ENCODE measurements at regions not wholly inside any gene's neighbourhood (a gene's known extent, or its start where the extent isn't known, plus 50 kb on each side); places are given as distances from the start of the nearest gene placed in this dataset.
"Not testable (repeated sequence)": the region's sequence is repeated elsewhere in the genome, so short reads cannot be mapped to it uniquely, and the experiment has no call there.

DNA sequence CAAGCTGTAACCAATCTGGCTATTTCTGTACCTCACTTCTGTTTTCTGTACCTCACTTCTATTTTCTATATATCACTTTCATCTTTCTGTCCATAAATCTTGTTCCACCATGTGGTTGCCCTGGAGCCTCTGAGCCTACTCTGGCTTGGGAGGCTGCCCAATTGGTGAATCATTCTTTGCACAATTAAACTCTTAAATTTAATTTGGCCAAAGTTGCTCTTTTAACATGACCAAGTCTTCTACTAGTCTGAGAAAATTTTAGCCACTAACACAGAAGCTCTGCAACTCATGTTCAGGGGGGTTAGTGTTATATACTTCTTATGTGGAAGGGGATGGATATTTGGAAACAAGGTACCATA is 503.5 kb downstream of the KIF20B start:
- Mint-ChIP-seq H3K27me3 (ENCODE audit: low read depth) (no peaks in the 10 kb centered on the region), H3K36me3 (ENCODE audit: low read depth) (no peaks in the 10 kb centered on the region), H3K27ac (no peak overlapping the region), H3K4me3 (no peak overlapping the region), H3K9me3 (no peaks in the 10 kb centered on the region), H3K4me1 (ENCODE audit: low read depth) (no peaks in the 10 kb centered on the region)

DNA sequence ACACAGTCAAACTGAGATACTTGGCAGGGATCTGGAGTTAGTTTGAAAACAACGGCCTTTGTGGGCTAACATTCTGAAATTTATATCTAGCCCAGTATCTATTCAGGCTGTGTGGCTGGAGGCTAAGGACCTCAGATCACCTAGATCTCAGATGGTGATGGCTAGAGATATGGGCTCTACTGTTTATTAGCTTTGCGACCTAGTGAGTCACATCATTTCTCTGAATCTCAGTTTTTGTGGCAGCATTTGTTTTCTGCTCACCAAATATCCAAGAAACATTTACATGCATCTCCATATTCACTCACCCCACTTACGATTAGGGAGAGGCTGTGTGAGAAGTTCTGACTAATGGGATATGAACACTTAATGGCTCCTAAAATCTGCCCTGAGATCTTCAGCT is 503.9 kb downstream of the KIF20B start:
- Mint-ChIP-seq H3K27me3 (ENCODE audit: low read depth) (no peaks in the 10 kb centered on the region), H3K36me3 (ENCODE audit: low read depth) (no peaks in the 10 kb centered on the region), H3K4me3 (no peak overlapping the region), H3K27ac (no peak overlapping the region), H3K4me1 (ENCODE audit: low read depth) (no peaks in the 10 kb centered on the region), H3K9me3 (no peaks in the 10 kb centered on the region)

DNA sequence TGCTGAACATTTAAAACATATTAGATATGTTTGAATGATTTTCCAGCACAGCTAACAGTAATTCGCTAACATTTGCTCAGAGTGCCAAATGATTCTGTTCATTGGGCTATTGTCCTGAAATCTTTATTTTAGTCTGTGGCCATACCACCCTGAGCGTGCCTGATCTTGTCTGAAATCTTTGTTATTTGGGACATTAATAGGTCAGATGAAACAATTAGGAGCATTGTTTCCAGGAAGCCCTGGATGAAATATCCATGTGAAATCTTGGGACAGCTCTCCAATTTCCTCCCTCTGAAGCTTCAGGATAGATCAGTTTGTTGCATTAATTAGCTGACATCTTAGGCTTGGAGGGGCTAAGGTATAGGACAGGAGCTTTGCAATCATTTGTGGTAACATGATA is 512.0 kb downstream of the KIF20B start:
- Mint-ChIP-seq H3K27me3 (ENCODE audit: low read depth) (no peaks in the 10 kb centered on the region), H3K4me3 (no peak overlapping the region), H3K36me3 (ENCODE audit: low read depth) (no peaks in the 10 kb centered on the region), H3K27ac (no peak overlapping the region), H3K4me1 (ENCODE audit: low read depth) (no peaks in the 10 kb centered on the region), H3K9me3 (no peaks in the 10 kb centered on the region)

DNA sequence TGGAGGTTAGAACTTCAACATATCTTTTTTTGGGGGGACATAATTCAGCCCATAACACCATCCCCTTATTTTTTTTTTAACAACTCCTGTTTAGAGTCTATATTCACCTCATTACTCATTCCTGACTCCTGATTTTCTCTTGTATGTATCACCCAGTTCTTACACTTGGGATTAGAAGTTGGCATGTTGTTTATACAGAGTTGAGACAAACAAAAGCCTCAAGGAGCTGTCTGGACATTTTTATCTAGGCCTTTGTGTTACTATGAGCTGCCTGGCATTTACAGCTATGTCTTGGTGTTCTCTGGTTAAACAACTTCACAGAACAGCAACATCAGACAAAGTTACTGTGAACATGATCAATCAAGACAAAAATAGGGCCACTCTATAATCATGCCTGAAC is 517.5 kb downstream of the KIF20B start:
- Mint-ChIP-seq H3K4me3 (no peak overlapping the region), H3K9me3 (no peaks in the 10 kb centered on the region), H3K36me3 (ENCODE audit: low read depth) (no peaks in the 10 kb centered on the region), H3K4me1 (ENCODE audit: low read depth) (no peaks in the 10 kb centered on the region), H3K27me3 (ENCODE audit: low read depth) (no peaks in the 10 kb centered on the region), H3K27ac (no peak overlapping the region)

DNA sequence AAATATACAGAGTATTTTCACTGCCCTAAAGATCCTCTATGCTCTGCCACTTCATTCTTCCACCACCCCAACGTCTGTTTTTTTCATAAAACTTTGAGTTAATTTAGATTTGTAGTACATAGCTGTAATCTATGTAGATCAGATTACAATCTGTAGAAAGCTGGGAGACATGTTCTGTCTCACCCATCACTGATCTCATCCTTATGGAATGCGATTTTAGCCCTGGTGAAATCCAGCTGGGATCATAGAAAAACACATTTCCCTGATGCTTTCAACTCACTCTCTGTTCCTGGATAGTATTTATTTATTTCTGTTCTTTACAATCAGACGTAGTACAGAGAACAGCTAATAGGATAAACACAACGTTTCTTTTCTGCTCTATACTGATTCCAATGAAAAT is 521.0 kb downstream of the KIF20B start:
- H3K4me3 Mint-ChIP-seq, result no peak overlapping the region
- H3K36me3 Mint-ChIP-seq (ENCODE audit: low read depth), result no peaks in the 10 kb centered on the region
- H3K27me3 Mint-ChIP-seq (ENCODE audit: low read depth), result no peaks in the 10 kb centered on the region
- H3K9me3 Mint-ChIP-seq, result no peaks in the 10 kb centered on the region
- no peak overlapping the region for H3K27ac Mint-ChIP-seq
- peaks cover 3% of the 10 kb centered on the region for H3K4me1 Mint-ChIP-seq (ENCODE audit: low read depth)

DNA sequence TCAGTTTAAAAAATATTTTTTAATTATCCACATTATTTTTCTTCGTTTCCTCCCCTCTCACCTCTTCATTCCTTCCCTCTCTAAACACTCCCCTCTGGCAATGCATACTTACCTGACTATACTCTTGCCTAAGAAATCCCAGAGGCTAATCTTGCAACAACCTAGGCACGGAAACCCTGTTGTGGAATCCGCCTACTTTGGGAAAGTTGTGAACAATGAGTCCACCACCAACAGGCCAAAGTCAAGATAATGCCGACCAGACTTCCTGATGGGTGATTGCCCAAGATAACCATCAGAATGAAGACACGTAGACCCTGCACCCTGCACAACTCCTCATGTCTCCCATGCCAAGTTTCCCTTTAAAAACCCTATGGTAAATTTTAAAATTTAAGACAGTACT is 521.5 kb downstream of the KIF20B start:
- no peaks in the 10 kb centered on the region for H3K36me3 Mint-ChIP-seq (ENCODE audit: low read depth)
- no peaks in the 10 kb centered on the region for H3K27me3 Mint-ChIP-seq (ENCODE audit: low read depth)
- no peak overlapping the region for H3K27ac Mint-ChIP-seq
- peaks cover 3% of the 10 kb centered on the region for H3K4me1 Mint-ChIP-seq (ENCODE audit: low read depth)
- no peaks in the 10 kb centered on the region for H3K9me3 Mint-ChIP-seq
- no peak overlapping the region for H3K4me3 Mint-ChIP-seq

DNA sequence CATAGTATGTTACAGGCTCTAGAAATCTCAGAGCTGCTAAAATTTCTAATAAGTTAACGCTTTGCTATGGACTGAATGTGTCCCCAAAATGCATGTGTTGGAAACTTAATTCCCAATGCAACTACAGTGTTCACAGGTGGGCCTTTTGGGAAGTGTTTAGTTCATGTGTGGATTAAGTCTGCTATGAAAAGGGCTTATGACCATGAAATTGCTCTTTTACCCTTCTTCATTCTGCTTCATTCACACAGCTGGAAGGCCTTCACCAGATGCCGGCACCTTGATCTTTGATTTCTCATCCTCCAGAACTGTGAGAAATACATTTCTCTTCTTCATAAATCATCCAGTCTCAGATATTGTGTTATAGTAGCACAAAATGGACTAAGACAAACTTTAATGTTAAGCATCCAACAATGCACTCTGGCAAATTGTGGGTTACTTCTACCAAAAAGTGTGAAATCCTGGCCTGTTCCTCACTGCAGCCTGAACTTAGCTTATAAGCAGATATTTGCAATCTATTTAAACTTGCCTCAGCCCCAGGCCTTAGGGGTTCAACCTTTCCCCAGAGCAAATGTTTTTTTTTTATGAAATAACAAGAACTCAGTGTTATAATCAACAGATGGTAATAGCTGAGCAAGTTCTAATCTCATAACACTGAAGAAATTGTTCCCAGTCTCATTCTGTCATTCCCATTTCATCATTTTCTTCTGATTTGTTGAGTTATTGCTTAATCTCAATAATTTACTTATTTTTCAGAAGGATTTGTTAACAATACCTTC is 523.6 kb downstream of the KIF20B start:
- Mint-ChIP-seq H3K9me3 (no peaks in the 10 kb centered on the region), H3K27me3 (ENCODE audit: low read depth) (no peaks in the 10 kb centered on the region), H3K4me1 (ENCODE audit: low read depth) (peaks cover 3% of the 10 kb centered on the region), H3K27ac (no peak overlapping the region), H3K4me3 (no peak overlapping the region), H3K36me3 (ENCODE audit: low read depth) (no peaks in the 10 kb centered on the region)

DNA sequence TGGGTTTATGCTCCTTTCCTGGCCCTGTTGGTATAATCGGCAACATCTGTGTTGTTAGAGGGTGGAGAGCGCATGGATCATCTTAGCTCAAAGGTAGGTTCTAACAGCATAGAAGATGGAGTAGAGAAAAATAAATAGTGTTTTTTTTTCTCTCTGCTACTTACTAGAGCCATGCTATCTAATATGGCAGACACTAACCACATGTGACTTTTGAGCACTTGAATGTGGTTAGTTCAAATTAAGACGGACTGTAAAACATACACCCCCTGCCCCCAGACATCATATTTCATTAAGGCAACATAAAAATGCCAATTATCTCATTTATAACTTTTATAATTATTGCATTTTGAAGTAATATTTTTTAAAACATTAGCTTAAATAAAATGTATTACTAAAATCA is 525.1 kb downstream of the KIF20B start:
- H3K27ac Mint-ChIP-seq, result no peak overlapping the region
- H3K4me3 Mint-ChIP-seq, result no peak overlapping the region
- H3K4me1 Mint-ChIP-seq (ENCODE audit: low read depth), result peaks cover 3% of the 10 kb centered on the region
- no peaks in the 10 kb centered on the region for H3K27me3 Mint-ChIP-seq (ENCODE audit: low read depth)
- H3K36me3 Mint-ChIP-seq (ENCODE audit: low read depth), result no peaks in the 10 kb centered on the region
- H3K9me3 Mint-ChIP-seq, result peaks cover 4% of the 10 kb centered on the region

DNA sequence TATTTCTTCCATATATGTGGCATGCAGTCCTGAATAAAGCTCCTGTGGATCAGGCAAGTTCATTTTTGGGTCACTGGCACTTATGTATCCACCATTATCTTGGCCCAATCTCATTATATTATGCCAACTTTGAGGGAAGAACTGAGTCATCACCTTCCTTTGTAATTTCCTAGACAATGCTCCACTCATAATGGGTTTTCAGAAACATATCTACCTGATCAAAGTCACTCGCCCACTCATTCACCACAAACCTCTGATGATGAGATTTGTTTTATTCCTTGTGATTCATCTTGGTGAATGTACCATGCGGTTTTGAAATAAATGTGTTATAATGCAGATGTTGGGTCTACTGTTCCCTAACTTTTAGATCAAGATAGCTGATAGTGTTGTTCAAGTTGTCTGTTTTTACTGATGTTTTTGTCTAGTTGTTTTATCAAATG is 525.8 kb downstream of the KIF20B start:
- no peak overlapping the region for H3K4me3 Mint-ChIP-seq
- peaks cover 3% of the 10 kb centered on the region for H3K4me1 Mint-ChIP-seq (ENCODE audit: low read depth)
- H3K9me3 Mint-ChIP-seq, result peaks cover 8% of the 10 kb centered on the region
- no peak overlapping the region for H3K27ac Mint-ChIP-seq
- H3K36me3 Mint-ChIP-seq (ENCODE audit: low read depth), result no peaks in the 10 kb centered on the region
- H3K27me3 Mint-ChIP-seq (ENCODE audit: low read depth), result no peaks in the 10 kb centered on the region

DNA sequence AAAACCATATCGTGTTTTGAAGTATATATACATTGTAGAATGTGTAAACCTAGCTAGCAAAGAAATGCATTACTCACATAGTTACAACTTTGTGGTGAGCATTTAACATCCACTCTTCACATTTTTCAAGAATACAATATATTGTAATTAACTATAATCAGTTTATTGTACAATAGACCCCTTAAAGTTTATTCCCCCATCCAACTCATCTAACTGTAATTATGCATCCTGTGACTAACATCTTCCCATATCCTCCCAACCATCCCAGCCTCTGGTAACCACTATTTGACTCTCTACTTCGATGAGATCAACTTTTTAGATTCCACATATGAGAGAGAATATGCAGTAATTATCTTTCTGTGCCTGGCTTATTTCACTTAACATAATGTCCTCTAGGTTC is 526.4 kb downstream of the KIF20B start:
- Mint-ChIP-seq H3K4me3 (no peak overlapping the region), H3K4me1 (ENCODE audit: low read depth) (peaks cover 3% of the 10 kb centered on the region), H3K27ac (peak overlapping the region; percentile 43), H3K36me3 (ENCODE audit: low read depth) (no peaks in the 10 kb centered on the region), H3K27me3 (ENCODE audit: low read depth) (no peaks in the 10 kb centered on the region), H3K9me3 (peaks cover 8% of the 10 kb centered on the region)

DNA sequence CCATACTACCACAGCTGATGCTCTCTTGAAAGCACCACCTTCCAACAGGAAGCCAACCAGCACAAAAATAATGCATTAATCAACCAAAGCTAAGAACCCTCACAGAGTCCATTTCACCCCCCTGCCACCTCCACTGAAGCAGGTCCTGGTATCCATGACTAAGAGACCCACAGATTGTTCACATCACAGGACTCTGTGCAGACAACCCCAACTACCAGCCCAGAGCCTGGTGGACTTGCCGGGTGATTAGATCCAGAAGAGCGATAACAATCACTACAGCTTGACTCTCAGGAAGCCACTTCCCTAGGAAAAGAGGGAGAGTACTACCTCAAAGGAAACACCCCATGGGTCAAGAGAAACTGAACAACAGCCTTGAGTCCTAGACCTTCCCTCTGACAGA is 528.1 kb downstream of the KIF20B start:
- Mint-ChIP-seq H3K27ac (no peak overlapping the region), H3K9me3 (peaks cover 12% of the 10 kb centered on the region), H3K4me3 (no peak overlapping the region), H3K36me3 (ENCODE audit: low read depth) (no peaks in the 10 kb centered on the region), H3K4me1 (ENCODE audit: low read depth) (peaks cover 3% of the 10 kb centered on the region), H3K27me3 (ENCODE audit: low read depth) (no peaks in the 10 kb centered on the region)

DNA sequence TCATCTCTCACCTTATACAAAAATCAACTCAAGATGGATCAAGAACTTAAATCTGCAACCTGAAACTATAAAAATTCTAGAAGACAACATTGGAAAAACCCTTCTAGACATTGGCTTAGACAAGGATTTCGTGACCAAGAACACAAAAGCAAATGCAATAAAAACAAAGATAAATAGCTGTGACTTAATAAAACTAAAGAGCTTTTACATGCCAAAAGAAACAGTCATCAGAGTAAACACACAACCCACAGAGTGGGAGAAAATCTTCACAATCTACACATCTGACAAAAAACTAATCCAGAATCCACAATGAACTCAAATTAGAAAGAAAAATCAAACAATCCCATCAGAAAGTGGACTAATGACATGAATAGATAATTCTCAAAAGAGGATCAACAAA is 532.4 kb downstream of the KIF20B start:
- not testable (repeated sequence) for H3K4me3 Mint-ChIP-seq; H3K36me3 Mint-ChIP-seq (ENCODE audit: low read depth); H3K4me1 Mint-ChIP-seq (ENCODE audit: low read depth); H3K27ac Mint-ChIP-seq; H3K27me3 Mint-ChIP-seq (ENCODE audit: low read depth)
- H3K9me3 Mint-ChIP-seq, result peaks cover 16% of the 10 kb centered on the region

DNA sequence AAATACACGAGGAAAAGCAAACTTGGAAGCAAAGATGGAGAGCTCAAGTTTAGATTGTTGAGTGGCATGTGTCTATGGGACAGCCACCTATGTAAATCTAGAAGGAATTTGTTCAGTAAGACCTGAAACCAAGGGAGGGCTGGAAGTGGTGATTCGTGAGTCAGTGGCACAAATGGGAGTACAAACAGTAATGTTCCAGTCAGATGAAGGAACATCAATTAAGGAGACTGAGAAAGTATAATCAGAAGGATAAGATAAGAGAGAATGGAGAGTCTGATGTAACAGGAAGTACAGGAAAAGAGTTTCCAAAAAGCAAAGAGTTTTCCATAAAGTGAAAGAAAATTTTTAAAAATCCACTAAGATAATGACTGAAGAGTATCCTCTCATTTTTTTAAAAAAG is 544.2 kb downstream of the KIF20B start:
- Mint-ChIP-seq H3K9me3 (no peaks in the 10 kb centered on the region), H3K27ac (no peak overlapping the region), H3K4me3 (no peak overlapping the region), H3K27me3 (ENCODE audit: low read depth) (no peaks in the 10 kb centered on the region), H3K36me3 (ENCODE audit: low read depth) (no peaks in the 10 kb centered on the region), H3K4me1 (ENCODE audit: low read depth) (no peaks in the 10 kb centered on the region)

DNA sequence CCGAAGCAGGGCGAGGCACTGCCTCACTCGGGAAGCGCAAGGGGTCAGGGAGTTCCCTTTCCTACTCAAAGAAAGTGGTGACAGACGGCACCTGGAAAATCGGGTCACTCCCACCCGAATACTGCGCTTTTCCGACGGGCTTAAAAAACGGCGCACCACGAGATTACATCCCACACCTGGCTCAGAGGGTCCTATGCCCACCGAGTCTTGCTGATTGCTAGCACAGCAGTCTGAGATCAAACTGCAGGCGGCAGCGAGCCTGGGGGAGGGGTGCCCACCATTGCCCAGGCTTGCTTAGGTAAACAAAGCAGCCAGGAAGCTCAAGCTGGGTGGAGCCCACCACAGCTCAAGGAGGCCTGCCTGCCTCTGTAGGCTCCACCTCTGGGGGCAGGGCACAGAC is 549.4 kb downstream of the KIF20B start:
- not testable (repeated sequence) for H3K36me3 Mint-ChIP-seq (ENCODE audit: low read depth); H3K9me3 Mint-ChIP-seq; H3K4me1 Mint-ChIP-seq (ENCODE audit: low read depth); H3K27ac Mint-ChIP-seq; H3K27me3 Mint-ChIP-seq (ENCODE audit: low read depth); H3K4me3 Mint-ChIP-seq

DNA sequence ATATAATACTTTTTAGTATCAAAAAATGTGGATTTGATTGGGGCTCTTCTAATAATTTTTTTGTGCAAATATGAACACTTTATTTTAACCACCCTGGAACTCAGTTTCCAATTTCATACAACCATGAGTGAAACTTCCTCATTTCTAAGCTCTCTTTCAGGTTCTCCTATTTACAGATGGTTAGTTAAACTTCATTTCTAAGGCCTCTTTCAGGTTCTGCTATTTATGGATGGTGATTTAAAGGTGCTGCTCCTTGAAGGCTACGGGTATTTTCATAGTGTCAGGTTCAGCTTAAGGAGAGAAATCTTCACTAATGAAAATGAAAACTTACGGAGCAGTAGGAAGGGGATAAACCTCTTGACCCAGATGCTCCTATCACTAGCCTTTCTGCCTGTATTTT is 568.3 kb downstream of the KIF20B start:
- no peaks in the 10 kb centered on the region for H3K27me3 Mint-ChIP-seq (ENCODE audit: low read depth)
- H3K4me1 Mint-ChIP-seq (ENCODE audit: low read depth), result no peaks in the 10 kb centered on the region
- no peak overlapping the region for H3K27ac Mint-ChIP-seq
- H3K9me3 Mint-ChIP-seq, result peaks cover 4% of the 10 kb centered on the region
- no peaks in the 10 kb centered on the region for H3K36me3 Mint-ChIP-seq (ENCODE audit: low read depth)
- no peak overlapping the region for H3K4me3 Mint-ChIP-seq
